ENCODE measurements at regions not wholly inside any gene's neighbourhood (a gene's known extent, or its start where the extent isn't known, plus 50 kb on each side); places are given as distances from the start of the nearest gene placed in this dataset.
"Not testable (repeated sequence)": the region's sequence is repeated elsewhere in the genome, so short reads cannot be mapped to it uniquely, and the experiment has no call there.

- Mint-ChIP-seq H3K4me1 (ENCODE audit: low read depth) (no peaks in the 10 kb centered on the region), H3K4me3 (no peak overlapping the region)
Observed at GRCh38 chr6:145139140-145139850, 596.0 kb downstream of the EPM2A start.

GRCh38 chr6:145139895-145140294 lies 595.4 kb downstream of the EPM2A start:
- Mint-ChIP-seq H3K4me1 (ENCODE audit: low read depth) (no peaks in the 10 kb centered on the region), H3K27ac (no peak overlapping the region), H3K4me3 (no peak overlapping the region), H3K36me3 (ENCODE audit: low read depth) (no peaks in the 10 kb centered on the region), H3K9me3 (no peaks in the 10 kb centered on the region), H3K27me3 (no peaks in the 10 kb centered on the region)

More at GRCh38 chr6:145139140-145139850, 596.0 kb downstream of the EPM2A start:
- no peaks in the 10 kb centered on the region for H3K27me3 Mint-ChIP-seq
- H3K27ac Mint-ChIP-seq: no peak overlapping the region
- H3K9me3 Mint-ChIP-seq: no peaks in the 10 kb centered on the region
- H3K36me3 Mint-ChIP-seq (ENCODE audit: low read depth): no peaks in the 10 kb centered on the region

GRCh38 chr6:145141572-145141971 lies 593.7 kb downstream of the EPM2A start:
- no peak overlapping the region for H3K27ac Mint-ChIP-seq
- no peak overlapping the region for H3K4me3 Mint-ChIP-seq
- H3K9me3 Mint-ChIP-seq: no peaks in the 10 kb centered on the region
- no peaks in the 10 kb centered on the region for H3K4me1 Mint-ChIP-seq (ENCODE audit: low read depth)
- no peaks in the 10 kb centered on the region for H3K36me3 Mint-ChIP-seq (ENCODE audit: low read depth)
- H3K27me3 Mint-ChIP-seq: no peaks in the 10 kb centered on the region

- Mint-ChIP-seq H3K4me1 (ENCODE audit: low read depth) (no peaks in the 10 kb centered on the region), H3K27me3 (no peaks in the 10 kb centered on the region), H3K4me3 (no peak overlapping the region), H3K27ac (no peak overlapping the region), H3K9me3 (no peaks in the 10 kb centered on the region), H3K36me3 (ENCODE audit: low read depth) (no peaks in the 10 kb centered on the region)
Observed at GRCh38 chr6:145142958-145143357, 592.4 kb downstream of the EPM2A start.

GRCh38 chr6:145143379-145143778 lies 591.9 kb downstream of the EPM2A start:
- Mint-ChIP-seq H3K4me3 (no peak overlapping the region), H3K27me3 (no peaks in the 10 kb centered on the region), H3K9me3 (no peaks in the 10 kb centered on the region), H3K36me3 (ENCODE audit: low read depth) (no peaks in the 10 kb centered on the region), H3K27ac (no peak overlapping the region), H3K4me1 (ENCODE audit: low read depth) (no peaks in the 10 kb centered on the region)

GRCh38 chr6:145147559-145147958 lies 587.8 kb downstream of the EPM2A start:
- no peaks in the 10 kb centered on the region for H3K36me3 Mint-ChIP-seq (ENCODE audit: low read depth)
- H3K27me3 Mint-ChIP-seq: peaks cover 3% of the 10 kb centered on the region
- H3K4me1 Mint-ChIP-seq (ENCODE audit: low read depth): no peaks in the 10 kb centered on the region
- H3K27ac Mint-ChIP-seq: no peak overlapping the region
- H3K9me3 Mint-ChIP-seq: no peaks in the 10 kb centered on the region
- H3K4me3 Mint-ChIP-seq: no peak overlapping the region

GRCh38 chr6:145147981-145148749 lies 587.2 kb downstream of the EPM2A start:
- Mint-ChIP-seq H3K27me3 (peaks cover 3% of the 10 kb centered on the region), H3K9me3 (no peaks in the 10 kb centered on the region), H3K36me3 (ENCODE audit: low read depth) (no peaks in the 10 kb centered on the region), H3K4me1 (ENCODE audit: low read depth) (no peaks in the 10 kb centered on the region), H3K4me3 (no peak overlapping the region), H3K27ac (no peak overlapping the region)

- no peak overlapping the region for H3K27ac Mint-ChIP-seq
- no peaks in the 10 kb centered on the region for H3K4me1 Mint-ChIP-seq (ENCODE audit: low read depth)
- H3K27me3 Mint-ChIP-seq: peaks cover 3% of the 10 kb centered on the region
- no peak overlapping the region for H3K4me3 Mint-ChIP-seq
- no peaks in the 10 kb centered on the region for H3K9me3 Mint-ChIP-seq
- no peaks in the 10 kb centered on the region for H3K36me3 Mint-ChIP-seq (ENCODE audit: low read depth)
Observed at GRCh38 chr6:145148776-145149175, 586.5 kb downstream of the EPM2A start.

- H3K27me3 Mint-ChIP-seq: peaks cover 3% of the 10 kb centered on the region
- H3K9me3 Mint-ChIP-seq: peaks cover 3% of the 10 kb centered on the region
- H3K36me3 Mint-ChIP-seq (ENCODE audit: low read depth): no peaks in the 10 kb centered on the region
- H3K27ac Mint-ChIP-seq: no peak overlapping the region
- no peaks in the 10 kb centered on the region for H3K4me1 Mint-ChIP-seq (ENCODE audit: low read depth)
- H3K4me3 Mint-ChIP-seq: no peak overlapping the region
Observed at GRCh38 chr6:145151624-145152023, 583.7 kb downstream of the EPM2A start.

GRCh38 chr6:145153495-145153894 lies 581.8 kb downstream of the EPM2A start:
- no peaks in the 10 kb centered on the region for H3K36me3 Mint-ChIP-seq (ENCODE audit: low read depth)
- no peak overlapping the region for H3K27ac Mint-ChIP-seq
- peaks cover 9% of the 10 kb centered on the region for H3K9me3 Mint-ChIP-seq
- H3K4me1 Mint-ChIP-seq (ENCODE audit: low read depth): no peaks in the 10 kb centered on the region
- H3K4me3 Mint-ChIP-seq: no peak overlapping the region
- H3K27me3 Mint-ChIP-seq: peaks cover 3% of the 10 kb centered on the region

- no peaks in the 10 kb centered on the region for H3K4me1 Mint-ChIP-seq (ENCODE audit: low read depth)
- no peaks in the 10 kb centered on the region for H3K27me3 Mint-ChIP-seq
- peaks cover 16% of the 10 kb centered on the region for H3K9me3 Mint-ChIP-seq
- no peaks in the 10 kb centered on the region for H3K36me3 Mint-ChIP-seq (ENCODE audit: low read depth)
- no peak overlapping the region for H3K27ac Mint-ChIP-seq
- no peak overlapping the region for H3K4me3 Mint-ChIP-seq
Observed at GRCh38 chr6:145155411-145155810, 579.9 kb downstream of the EPM2A start.

- Mint-ChIP-seq H3K27me3 (no peaks in the 10 kb centered on the region), H3K4me3 (no peak overlapping the region), H3K4me1 (ENCODE audit: low read depth) (no peaks in the 10 kb centered on the region), H3K36me3 (ENCODE audit: low read depth) (no peaks in the 10 kb centered on the region), H3K9me3 (peaks cover 16% of the 10 kb centered on the region), H3K27ac (no peak overlapping the region)
Observed at GRCh38 chr6:145155873-145156782, 579.2 kb downstream of the EPM2A start.

- H3K4me1 Mint-ChIP-seq (ENCODE audit: low read depth); H3K27ac Mint-ChIP-seq; H3K36me3 Mint-ChIP-seq (ENCODE audit: low read depth); H3K4me3 Mint-ChIP-seq; H3K27me3 Mint-ChIP-seq: not testable (repeated sequence)
- H3K9me3 Mint-ChIP-seq: peaks cover 16% of the 10 kb centered on the region
Observed at GRCh38 chr6:145158636-145159035, 576.7 kb downstream of the EPM2A start.

- H3K4me1 Mint-ChIP-seq (ENCODE audit: low read depth): no peaks in the 10 kb centered on the region
- H3K27me3 Mint-ChIP-seq: peaks cover 9% of the 10 kb centered on the region
- H3K36me3 Mint-ChIP-seq (ENCODE audit: low read depth): no peaks in the 10 kb centered on the region
- H3K27ac Mint-ChIP-seq: no peak overlapping the region
- peaks cover 16% of the 10 kb centered on the region for H3K9me3 Mint-ChIP-seq
- H3K4me3 Mint-ChIP-seq: no peak overlapping the region
Observed at GRCh38 chr6:145159921-145160320, 575.4 kb downstream of the EPM2A start.

- Mint-ChIP-seq H3K27me3 (peaks cover 9% of the 10 kb centered on the region), H3K4me1 (ENCODE audit: low read depth) (no peaks in the 10 kb centered on the region), H3K9me3 (peaks cover 14% of the 10 kb centered on the region), H3K27ac (no peak overlapping the region), H3K4me3 (no peak overlapping the region), H3K36me3 (ENCODE audit: low read depth) (no peaks in the 10 kb centered on the region)
Observed at GRCh38 chr6:145161501-145161900, 573.8 kb downstream of the EPM2A start.
